Activated naive CD8-positive, alpha-beta T cell treated with anti-CD3 and anti-CD28 coated beads for 36 hours (primary cell): ENCODE measurements at regions not wholly inside any gene's neighbourhood (a gene's known extent, or its start where the extent isn't known, plus 50 kb on each side); places are given as distances from the start of the nearest gene placed in this dataset.
A peak's percentile ranks its signal among the peaks of the same experiment; 100 is the strongest.

ENCODE experiments used
- DNase-seq: peaks from one replicate; pipeline ENCODE4 v3.0.0; 2021
- H3K27ac Mint-ChIP-seq: one replicate; pipeline ENCODE4 v1.8.0; 2022; ENCODE audit warnings: mild to moderate bottlenecking, moderate library complexity, mixed read lengths
- H3K27me3 Mint-ChIP-seq: one replicate; pipeline ENCODE4 v1.8.0; 2022; ENCODE audit warnings: mild to moderate bottlenecking, mixed read lengths
- H3K36me3 Mint-ChIP-seq: one replicate; pipeline ENCODE4 v1.8.0; 2021; ENCODE audit warnings: mild to moderate bottlenecking, mixed read lengths
- H3K4me1 Mint-ChIP-seq: one replicate; pipeline ENCODE4 v1.8.0; 2021; ENCODE audit warnings: mixed read lengths
- H3K4me3 Mint-ChIP-seq: one replicate; pipeline ENCODE4 v1.8.0; 2022; ENCODE audit warnings: mild to moderate bottlenecking, moderate library complexity, mixed read lengths
- H3K9me3 Mint-ChIP-seq: one replicate; pipeline ENCODE4 v1.8.0; 2022; ENCODE audit warnings: mixed read lengths

GRCh38 chr12:90280033-90280432 is 571.4 kb upstream of the ATP2B1 start:
- H3K9me3 Mint-ChIP-seq, result peaks cover 27% of the 10 kb centered on the region
- DNase-seq, result no peak
- peak overlapping the region; percentile 52 for H3K27ac Mint-ChIP-seq
- peaks cover 8% of the 10 kb centered on the region for H3K27me3 Mint-ChIP-seq
- peaks cover 15% of the 10 kb centered on the region for H3K4me1 Mint-ChIP-seq
- H3K36me3 Mint-ChIP-seq, result peaks cover 19% of the 10 kb centered on the region
- H3K4me3 Mint-ChIP-seq, result no peak overlapping the region

DNA sequence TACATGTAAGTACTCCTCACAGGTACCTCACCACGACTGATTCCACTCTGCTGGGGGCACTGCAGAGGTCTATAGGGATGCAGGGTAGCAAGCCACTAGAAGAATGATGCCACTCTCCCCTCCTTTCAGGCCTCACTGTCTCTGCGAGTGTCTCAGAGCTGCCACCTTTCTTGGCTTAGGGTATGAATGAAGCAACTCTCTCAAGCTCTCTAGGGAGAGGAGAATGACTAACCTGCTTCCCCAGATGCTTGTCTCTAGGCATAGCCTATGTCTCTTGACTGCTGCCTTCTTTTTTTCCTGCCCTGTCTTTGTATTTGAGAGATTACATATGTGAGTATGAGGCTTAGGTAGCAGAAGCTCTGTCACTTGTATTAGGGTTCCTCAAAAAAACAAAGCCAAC is 566.5 kb upstream of the ATP2B1 start:
- H3K9me3 Mint-ChIP-seq, result peaks cover 7% of the 10 kb centered on the region
- no peak overlapping the region for H3K4me3 Mint-ChIP-seq
- no peak overlapping the region for H3K27ac Mint-ChIP-seq
- no peak for DNase-seq
- H3K27me3 Mint-ChIP-seq, result peaks cover 4% of the 10 kb centered on the region
- peaks cover 4% of the 10 kb centered on the region for H3K4me1 Mint-ChIP-seq
- H3K36me3 Mint-ChIP-seq, result peaks cover 2% of the 10 kb centered on the region

GRCh38 chr12:90274407-90274806 is 565.8 kb upstream of the ATP2B1 start:
- no peak for DNase-seq
- no peak overlapping the region for H3K4me3 Mint-ChIP-seq
- peaks cover 4% of the 10 kb centered on the region for H3K27me3 Mint-ChIP-seq
- H3K9me3 Mint-ChIP-seq, result peaks cover 3% of the 10 kb centered on the region
- no peak overlapping the region for H3K27ac Mint-ChIP-seq
- H3K4me1 Mint-ChIP-seq, result peaks cover 2% of the 10 kb centered on the region
- H3K36me3 Mint-ChIP-seq, result no peaks in the 10 kb centered on the region

- Mint-ChIP-seq H3K9me3 (no peaks in the 10 kb centered on the region), H3K27me3 (peaks cover 3% of the 10 kb centered on the region), H3K36me3 (no peaks in the 10 kb centered on the region), H3K4me3 (no peak overlapping the region), H3K27ac (no peak overlapping the region), H3K4me1 (peaks cover 2% of the 10 kb centered on the region)
- no peak for DNase-seq
Measured at GRCh38 chr12:90268574-90268973, 559.9 kb upstream of the ATP2B1 start.

GRCh38 chr12:90262251-90262650 is 553.6 kb upstream of the ATP2B1 start:
- Mint-ChIP-seq H3K36me3 (no peaks in the 10 kb centered on the region), H3K4me3 (no peak overlapping the region), H3K27ac (no peak overlapping the region), H3K4me1 (no peaks in the 10 kb centered on the region), H3K27me3 (peaks cover 3% of the 10 kb centered on the region), H3K9me3 (no peaks in the 10 kb centered on the region)
- DNase-seq, result no peak

DNA sequence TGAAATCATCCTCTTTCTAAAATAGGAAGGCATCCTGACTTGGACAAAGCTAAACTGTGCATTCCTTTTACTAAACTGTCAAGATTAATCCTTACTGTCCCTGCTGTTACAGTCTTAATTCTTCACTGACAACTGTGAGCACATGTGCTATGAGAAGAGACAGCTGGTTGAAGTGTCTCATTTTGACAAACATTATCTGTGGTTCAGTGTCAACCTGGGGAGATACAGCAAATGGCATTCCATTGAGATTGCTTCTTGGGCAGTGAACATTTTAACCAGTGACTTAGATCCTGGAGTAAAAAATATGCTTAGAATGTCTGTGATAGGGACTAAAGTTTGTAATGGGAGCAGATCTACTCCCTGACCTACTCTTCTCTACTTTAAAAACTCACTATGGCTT is 552.6 kb upstream of the ATP2B1 start:
- Mint-ChIP-seq H3K4me1 (no peaks in the 10 kb centered on the region), H3K27ac (no peak overlapping the region), H3K4me3 (no peak overlapping the region)

GRCh38 chr12:90260136-90260535 is 551.5 kb upstream of the ATP2B1 start:
- no peak overlapping the region for H3K4me3 Mint-ChIP-seq
- H3K4me1 Mint-ChIP-seq, result no peaks in the 10 kb centered on the region
- no peaks in the 10 kb centered on the region for H3K36me3 Mint-ChIP-seq
- H3K9me3 Mint-ChIP-seq, result no peaks in the 10 kb centered on the region
- DNase-seq, result no peak
- H3K27me3 Mint-ChIP-seq, result no peaks in the 10 kb centered on the region
- H3K27ac Mint-ChIP-seq, result no peak overlapping the region

More for the DNA sequence above, 552.6 kb upstream of the ATP2B1 start:
- DNase-seq, result no peak
- H3K36me3 Mint-ChIP-seq, result no peaks in the 10 kb centered on the region
- H3K27me3 Mint-ChIP-seq, result peaks cover 3% of the 10 kb centered on the region
- no peaks in the 10 kb centered on the region for H3K9me3 Mint-ChIP-seq

DNA sequence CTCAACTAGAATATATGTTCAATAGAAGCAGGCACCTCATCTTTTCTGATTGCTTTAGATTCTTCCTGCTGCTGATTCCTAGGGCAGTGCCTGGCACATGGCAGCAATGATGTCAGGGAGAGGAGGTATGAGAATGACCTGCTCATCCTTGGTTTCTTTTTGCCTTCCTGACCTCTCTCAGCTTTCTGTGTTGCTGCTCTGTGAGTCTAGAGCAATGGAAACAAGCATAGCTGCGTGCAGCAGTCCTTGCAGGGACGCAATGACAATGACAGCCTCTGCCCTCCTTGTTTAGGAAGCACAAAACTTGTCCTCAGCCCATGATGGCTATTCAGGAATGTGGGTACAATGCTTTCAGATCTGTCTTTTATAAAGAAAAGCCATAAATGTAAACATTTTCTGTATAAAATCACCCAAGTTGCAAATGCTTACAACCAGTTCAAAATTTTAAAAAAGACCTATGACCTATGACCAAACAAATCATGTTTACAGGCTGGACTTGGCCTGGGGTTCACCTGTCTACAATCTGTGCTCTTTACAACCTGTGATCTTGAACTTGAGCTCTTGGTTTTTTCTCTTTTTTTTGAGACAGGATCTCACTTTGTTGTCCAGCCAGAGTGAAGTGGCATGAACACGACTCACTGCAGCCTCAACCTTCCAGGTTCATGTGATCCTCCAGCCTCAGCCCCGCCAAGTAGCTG is 549.4 kb upstream of the ATP2B1 start:
- no peak overlapping the region for H3K4me3 Mint-ChIP-seq

DNA sequence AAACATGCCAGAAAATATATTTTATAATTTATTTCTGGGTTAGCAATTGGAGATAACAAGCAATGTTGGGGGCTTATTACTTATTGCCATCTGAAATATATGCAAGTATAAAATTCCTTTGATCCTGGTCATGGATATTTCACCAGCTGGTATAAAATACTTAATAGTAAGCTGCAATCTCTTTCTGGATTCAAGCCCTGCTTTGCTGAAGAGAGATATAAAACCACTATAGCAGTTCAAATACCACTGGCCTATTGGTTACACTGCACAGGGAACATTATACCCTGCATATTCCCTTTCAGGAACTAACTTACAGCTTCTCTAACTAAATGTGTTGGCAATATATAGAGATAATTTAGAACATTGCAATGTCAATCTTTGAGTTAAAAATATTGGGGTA is 546.2 kb upstream of the ATP2B1 start:
- Mint-ChIP-seq H3K4me1 (peaks cover 10% of the 10 kb centered on the region), H3K27ac (no peak overlapping the region), H3K9me3 (no peaks in the 10 kb centered on the region)

More for the DNA sequence above, 549.4 kb upstream of the ATP2B1 start:
- Mint-ChIP-seq H3K9me3 (no peaks in the 10 kb centered on the region), H3K36me3 (no peaks in the 10 kb centered on the region), H3K27me3 (no peaks in the 10 kb centered on the region), H3K27ac (no peak overlapping the region), H3K4me1 (peaks cover 10% of the 10 kb centered on the region)
- DNase-seq, result no peak

DNA sequence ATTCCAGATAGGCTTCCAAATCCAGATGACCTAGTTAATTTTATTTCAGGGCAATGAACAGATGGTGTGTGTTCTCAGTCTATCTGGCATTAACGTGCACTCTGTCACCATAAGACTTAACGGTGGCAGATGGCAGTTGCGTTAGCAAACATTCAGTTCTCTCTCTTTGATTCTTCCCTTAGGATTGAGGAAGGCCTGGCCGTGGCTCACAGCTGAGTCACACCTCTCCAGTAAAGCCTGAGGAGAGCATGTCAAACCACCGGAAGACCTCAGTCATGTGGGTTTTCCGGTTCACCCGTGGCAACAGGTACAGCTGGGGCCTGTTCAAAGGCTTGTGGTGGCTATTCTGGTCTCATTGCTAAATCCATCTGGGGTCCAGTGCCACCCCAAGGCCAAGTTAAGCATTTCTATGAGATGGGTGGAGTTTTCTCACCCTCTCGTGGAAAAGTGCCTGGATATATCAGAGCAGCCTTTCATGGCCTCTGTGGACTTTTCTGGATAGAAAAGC is 545.1 kb upstream of the ATP2B1 start:
- H3K4me3 Mint-ChIP-seq, result no peak overlapping the region
- DNase-seq, result peak; percentile 50
- H3K4me1 Mint-ChIP-seq, result peaks cover 10% of the 10 kb centered on the region
- H3K27ac Mint-ChIP-seq, result no peak overlapping the region
- H3K27me3 Mint-ChIP-seq, result no peaks in the 10 kb centered on the region
- no peaks in the 10 kb centered on the region for H3K36me3 Mint-ChIP-seq
- no peaks in the 10 kb centered on the region for H3K9me3 Mint-ChIP-seq

More for the DNA sequence above, 546.2 kb upstream of the ATP2B1 start:
- no peaks in the 10 kb centered on the region for H3K27me3 Mint-ChIP-seq
- H3K4me3 Mint-ChIP-seq, result no peak overlapping the region
- no peaks in the 10 kb centered on the region for H3K36me3 Mint-ChIP-seq
- no peak for DNase-seq

DNA sequence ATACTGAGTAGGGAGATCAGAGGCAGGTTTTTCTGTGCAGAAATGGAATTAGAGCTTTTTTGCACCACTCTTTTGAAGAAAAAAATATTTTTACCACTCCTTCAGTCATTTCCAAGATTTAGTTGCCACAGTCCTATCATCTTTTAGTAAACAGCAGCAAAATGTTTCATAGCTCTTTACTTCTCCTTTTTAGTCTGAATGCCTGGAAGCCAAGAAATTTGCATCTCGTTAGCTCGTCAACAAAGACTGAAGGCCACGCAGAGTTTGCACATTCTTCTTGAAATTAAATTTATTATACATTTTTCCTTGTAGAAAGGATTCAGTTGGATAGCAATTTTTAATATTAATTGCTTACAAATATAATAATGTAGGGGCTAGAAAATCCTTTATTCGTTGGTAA is 544.5 kb upstream of the ATP2B1 start:
- H3K27ac Mint-ChIP-seq, result no peak overlapping the region
- no peaks in the 10 kb centered on the region for H3K36me3 Mint-ChIP-seq
- H3K27me3 Mint-ChIP-seq, result no peaks in the 10 kb centered on the region
- H3K9me3 Mint-ChIP-seq, result no peaks in the 10 kb centered on the region
- no peak for DNase-seq
- H3K4me1 Mint-ChIP-seq, result peaks cover 10% of the 10 kb centered on the region
- no peak overlapping the region for H3K4me3 Mint-ChIP-seq

DNA sequence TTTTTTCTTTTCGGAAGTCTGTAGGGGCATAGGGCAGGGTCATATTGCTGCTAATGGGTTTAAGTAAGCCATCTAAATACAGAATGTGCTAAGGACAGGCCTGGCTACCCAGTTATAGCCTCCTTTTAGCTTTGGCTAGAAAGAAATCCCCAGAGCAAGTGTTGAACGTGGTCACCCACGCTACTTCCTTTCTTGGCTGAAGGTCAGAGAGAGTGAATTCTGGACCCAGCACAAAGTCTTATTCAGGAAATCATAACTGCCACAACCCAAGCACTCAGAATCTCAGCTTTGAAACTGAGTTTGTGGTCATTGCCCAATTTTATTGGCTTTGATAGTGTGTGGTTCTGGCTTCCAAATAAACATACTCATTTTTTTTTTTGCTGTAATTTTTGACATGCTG is 542.1 kb upstream of the ATP2B1 start:
- H3K36me3 Mint-ChIP-seq, result no peaks in the 10 kb centered on the region
- H3K27me3 Mint-ChIP-seq, result no peaks in the 10 kb centered on the region
- no peak overlapping the region for H3K27ac Mint-ChIP-seq
- no peak for DNase-seq
- H3K9me3 Mint-ChIP-seq, result no peaks in the 10 kb centered on the region
- peaks cover 10% of the 10 kb centered on the region for H3K4me1 Mint-ChIP-seq
- H3K4me3 Mint-ChIP-seq, result no peak overlapping the region

GRCh38 chr12:90250042-90250441 is 541.4 kb upstream of the ATP2B1 start:
- peaks cover 10% of the 10 kb centered on the region for H3K4me1 Mint-ChIP-seq
- no peak overlapping the region for H3K27ac Mint-ChIP-seq
- DNase-seq, result no peak
- no peaks in the 10 kb centered on the region for H3K9me3 Mint-ChIP-seq
- H3K36me3 Mint-ChIP-seq, result no peaks in the 10 kb centered on the region
- H3K27me3 Mint-ChIP-seq, result no peaks in the 10 kb centered on the region
- H3K4me3 Mint-ChIP-seq, result no peak overlapping the region

GRCh38 chr12:90246688-90247087 is 538.0 kb upstream of the ATP2B1 start:
- H3K4me3 Mint-ChIP-seq, result no peak overlapping the region
- peaks cover 12% of the 10 kb centered on the region for H3K27me3 Mint-ChIP-seq
- H3K9me3 Mint-ChIP-seq, result no peaks in the 10 kb centered on the region
- DNase-seq, result no peak
- no peak overlapping the region for H3K27ac Mint-ChIP-seq
- no peaks in the 10 kb centered on the region for H3K4me1 Mint-ChIP-seq
- H3K36me3 Mint-ChIP-seq, result no peaks in the 10 kb centered on the region

DNA sequence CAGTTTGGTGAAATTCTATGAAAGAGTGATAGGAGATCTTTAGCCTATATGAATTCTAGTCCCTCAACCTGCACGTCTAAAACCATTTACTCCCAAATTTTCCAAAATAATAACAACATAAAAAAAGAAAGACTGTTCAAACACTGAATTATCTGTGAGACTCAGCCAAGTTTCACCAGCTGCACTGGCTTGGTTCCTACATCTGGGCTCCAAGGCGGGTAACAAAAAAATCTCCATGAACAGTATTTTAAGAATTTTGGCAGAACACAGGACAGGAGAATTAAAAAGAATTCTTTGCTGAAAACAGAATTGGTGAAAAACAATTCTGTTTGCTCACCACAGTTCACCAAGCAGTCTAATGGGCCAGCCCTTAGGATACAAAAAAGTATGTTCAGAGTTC is 536.8 kb upstream of the ATP2B1 start:
- Mint-ChIP-seq H3K9me3 (no peaks in the 10 kb centered on the region), H3K4me1 (no peaks in the 10 kb centered on the region), H3K36me3 (no peaks in the 10 kb centered on the region), H3K27ac (no peak overlapping the region), H3K4me3 (no peak overlapping the region), H3K27me3 (peaks cover 12% of the 10 kb centered on the region)
- no peak for DNase-seq

DNA sequence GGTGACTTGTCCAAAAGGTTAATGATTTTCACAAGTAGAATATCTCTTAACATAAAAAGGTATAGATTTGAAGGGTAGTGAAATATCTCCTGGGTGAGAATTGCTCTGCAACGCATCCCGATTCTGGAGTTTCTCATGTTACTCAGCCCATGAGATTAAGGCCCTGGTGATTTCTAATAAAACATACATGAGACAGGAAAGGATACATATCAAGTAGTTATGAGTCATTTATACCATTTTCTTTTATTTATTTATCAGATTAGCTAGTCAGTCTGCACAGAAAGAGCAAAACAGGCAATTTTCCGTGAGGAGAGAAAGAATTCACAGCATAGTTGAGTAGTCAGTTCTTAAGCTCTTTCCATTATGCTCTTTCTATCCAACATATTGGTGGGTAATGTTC is 535.6 kb upstream of the ATP2B1 start:
- no peaks in the 10 kb centered on the region for H3K36me3 Mint-ChIP-seq
- H3K4me3 Mint-ChIP-seq, result no peak overlapping the region
- H3K9me3 Mint-ChIP-seq, result no peaks in the 10 kb centered on the region
- no peak for DNase-seq
- no peak overlapping the region for H3K27ac Mint-ChIP-seq
- no peaks in the 10 kb centered on the region for H3K4me1 Mint-ChIP-seq
- H3K27me3 Mint-ChIP-seq, result peaks cover 12% of the 10 kb centered on the region
